Inferior parietal cortex (tissue), 1 donor: ENCODE measurements at regions not wholly inside any gene's neighbourhood (a gene's known extent, or its start where the extent isn't known, plus 50 kb on each side); places are given as distances from the start of the nearest gene placed in this dataset.
"Not testable (repeated sequence)": the region's sequence is repeated elsewhere in the genome, so short reads cannot be mapped to it uniquely, and the experiment has no call there.

Experiments used
- DNase-seq: peaks from one replicate; pipeline ENCODE4 v3.0.0-alpha.2; 2016; ENCODE audit errors: extremely low spot score

DNA sequence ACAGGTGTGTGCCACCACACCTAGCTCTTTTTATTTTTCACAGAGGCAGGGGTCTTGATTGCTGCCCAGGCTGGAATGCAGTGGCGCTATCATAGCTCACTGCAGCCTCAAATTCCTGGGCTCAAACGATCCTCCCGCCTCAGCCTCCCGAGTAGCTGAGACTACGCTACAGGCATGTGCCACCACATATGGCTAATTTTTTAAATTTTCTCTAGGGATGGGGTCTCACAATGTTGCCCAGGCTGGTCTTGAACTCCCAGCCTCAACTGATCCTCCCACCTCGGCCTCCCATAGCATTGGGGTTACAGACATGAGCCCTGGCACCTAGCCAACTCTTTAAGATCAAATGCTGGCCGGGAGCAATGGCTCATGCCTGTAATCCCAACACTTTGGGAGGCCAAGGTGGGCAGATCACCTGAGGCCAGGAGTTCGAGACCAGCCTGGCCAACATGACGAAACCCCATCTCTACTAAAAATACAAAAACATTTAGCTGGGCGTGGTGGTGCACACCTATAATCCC is 50.6 kb upstream of the MYL10 start:
- DNase-seq: not testable (repeated sequence)

DNA sequence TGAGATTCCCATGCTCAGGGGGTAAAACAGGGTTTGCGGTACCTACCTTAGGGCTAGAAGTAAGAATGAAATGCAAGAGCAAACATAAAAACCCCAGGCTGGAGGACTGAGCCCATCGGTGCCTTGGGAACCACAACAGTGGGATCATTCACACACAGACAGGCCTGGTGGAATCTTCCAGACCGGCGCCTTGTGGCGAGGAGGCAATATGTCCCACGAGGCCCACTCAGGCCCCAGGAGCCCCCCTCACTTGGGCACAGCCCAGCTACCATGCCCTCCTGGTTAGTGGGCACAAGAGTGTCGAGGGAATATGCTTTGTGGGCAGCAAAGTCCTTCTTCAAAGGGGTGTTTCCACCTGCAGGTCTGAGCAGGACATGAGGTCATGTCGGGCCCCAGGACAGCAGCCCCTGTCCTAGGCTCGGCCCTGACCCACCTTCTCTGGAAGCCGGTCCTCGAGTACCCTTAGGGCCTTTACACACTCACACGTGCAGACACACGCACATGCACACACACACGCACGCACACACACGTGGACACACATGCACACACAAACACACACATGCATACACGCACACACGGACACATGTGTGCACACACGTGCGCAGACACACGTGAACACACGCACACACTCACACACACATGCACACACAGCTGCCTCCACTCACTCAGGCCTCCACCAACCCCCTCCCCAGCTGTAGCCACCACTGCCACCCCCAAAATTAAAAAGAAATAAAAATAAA is 51.5 kb upstream of the MYL10 start:
- no peak for DNase-seq

DNA sequence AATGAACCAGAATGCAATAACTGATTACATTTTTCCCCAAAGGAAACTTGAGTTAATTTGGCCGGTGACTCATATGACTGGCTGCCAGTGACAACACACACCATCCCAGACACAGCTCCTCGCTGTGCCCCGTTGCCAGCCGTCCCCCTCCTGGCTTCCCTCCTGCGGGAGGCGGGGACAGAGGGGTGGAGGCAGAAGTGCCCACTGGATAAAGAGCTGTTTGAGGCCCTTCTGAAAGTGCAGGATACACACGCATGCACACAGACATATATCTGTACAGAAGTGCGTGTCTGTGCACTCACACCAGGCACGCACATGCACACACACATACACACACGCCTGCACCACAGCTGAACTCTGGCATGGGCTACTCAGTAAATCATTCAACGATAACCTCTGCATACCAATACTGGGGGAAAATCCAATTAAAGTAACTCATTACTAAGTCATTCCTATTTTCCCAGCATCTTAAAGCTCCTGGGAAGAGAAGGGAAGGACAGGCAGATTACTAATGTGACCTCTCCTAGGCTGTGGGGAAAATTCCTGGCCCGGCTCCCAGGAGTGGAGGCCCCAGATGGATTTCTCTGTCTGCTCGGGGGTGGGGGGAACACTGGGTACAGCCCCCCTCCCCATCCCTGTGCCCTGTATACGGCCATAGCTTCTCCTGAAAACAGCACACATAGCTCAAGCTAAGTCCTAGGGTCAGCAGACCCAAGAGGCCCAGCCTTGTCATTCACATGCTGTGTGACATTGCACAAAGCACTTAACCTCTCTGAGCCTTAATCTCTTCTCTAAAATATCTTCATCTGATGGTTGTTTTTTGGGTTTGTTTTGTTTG is 52.3 kb upstream of the MYL10 start:
- DNase-seq: peak; percentile 30

DNA sequence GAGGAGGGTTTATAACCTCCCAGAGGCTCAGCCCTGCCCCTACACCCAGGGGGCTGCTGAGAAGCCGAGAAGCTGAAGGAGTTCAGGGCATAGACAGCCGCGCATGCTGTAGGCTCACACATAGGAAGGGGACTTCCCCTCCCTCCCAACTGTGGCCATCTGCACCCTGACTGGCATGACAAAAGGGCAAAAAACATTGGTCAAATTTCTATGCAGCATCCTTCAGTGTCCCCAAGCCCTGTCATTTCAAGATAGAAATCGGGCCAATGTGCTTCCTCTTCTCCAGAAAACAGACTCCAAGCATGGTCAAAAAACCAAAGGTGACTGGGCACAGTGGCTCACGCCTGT is 55.9 kb upstream of the MYL10 start:
- DNase-seq: no peak

DNA sequence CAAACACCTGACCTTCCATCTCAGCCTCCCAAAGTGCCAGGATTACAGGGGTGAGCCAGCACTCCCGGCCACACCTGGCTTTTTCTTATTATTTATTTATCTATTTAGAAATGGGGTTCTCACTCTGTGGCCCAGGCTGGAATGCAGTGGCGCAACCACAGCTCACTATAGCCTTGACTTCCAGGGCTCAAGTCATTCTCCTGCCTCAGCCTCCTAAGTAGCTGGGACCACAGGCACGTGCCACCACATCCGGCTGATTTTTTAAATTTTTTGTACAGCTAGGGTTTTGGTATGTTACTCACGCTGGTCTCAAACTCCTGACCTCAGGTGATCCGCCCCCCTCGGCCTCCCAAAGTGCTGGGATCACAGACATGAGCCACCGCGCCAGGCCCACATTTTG is 56.9 kb upstream of the MYL10 start:
- no peak for DNase-seq

DNA sequence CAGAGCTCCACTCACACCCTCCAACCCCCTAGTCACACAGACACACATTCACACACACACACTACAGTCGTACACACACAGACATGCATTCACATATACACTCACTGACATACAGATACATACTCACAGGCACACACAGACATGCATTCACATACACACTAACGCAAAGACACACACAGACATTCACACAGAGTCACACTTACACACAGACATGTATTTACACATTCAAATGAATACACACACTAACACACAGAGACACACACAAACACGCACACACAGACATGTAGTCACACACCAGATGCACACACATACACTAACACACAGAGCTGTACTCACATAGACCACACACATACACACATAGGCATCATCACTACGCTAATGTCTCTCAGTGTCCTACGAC is 58.0 kb upstream of the MYL10 start:
- DNase-seq: no peak

DNA sequence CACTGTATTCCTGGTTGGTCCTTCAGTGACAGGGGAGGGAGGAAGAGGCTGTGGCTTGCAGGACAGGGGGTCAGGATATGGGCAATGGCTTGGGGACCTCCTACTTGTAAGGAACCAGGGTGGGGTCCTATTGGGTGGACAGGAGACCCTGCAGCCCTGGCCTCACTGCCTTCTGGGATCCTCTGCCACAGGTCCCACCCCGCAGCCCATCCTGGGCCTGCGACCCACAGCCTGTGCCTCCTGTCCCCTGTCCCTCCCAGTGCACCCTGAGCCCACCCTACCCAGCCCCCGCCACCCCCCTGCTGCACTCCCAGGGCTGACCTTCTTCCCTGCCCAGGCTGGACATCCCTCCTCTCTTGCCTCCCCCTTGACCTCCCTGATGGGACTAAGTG is 58.7 kb upstream of the MYL10 start:
- DNase-seq: no peak

DNA sequence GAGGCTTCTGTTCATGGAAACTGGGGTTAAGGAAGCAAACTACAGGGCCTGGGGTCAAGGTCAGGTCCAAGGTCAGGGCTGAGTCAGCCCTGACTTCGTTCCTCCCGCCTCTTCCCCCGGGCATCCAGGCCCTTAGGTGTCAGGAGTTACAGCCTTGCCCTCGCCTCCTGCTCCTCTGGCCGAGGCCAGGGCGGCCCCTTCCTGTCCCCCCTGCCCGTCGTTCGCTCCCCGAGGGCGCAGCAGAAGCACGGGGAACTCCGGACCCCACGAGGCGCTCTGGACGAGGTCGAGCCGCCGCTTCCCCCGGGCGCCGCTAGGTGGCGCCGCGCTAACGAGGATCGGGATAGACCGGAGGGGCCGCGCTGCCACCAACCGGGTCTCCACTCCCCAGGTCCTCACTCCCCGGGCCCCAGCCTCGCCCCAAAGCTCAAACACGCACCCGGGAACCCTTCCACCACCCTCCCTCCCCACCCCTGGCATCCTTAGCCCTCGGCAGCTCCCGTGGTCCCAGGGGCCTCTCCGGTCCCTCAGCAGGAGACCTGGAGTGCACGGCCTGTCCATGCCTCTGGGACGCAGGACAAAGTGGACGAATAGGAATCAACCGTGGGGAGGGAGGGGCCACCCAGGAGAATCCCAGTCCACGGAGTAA is 59.2 kb upstream of the MYL10 start:
- peak; percentile 73 for DNase-seq

DNA sequence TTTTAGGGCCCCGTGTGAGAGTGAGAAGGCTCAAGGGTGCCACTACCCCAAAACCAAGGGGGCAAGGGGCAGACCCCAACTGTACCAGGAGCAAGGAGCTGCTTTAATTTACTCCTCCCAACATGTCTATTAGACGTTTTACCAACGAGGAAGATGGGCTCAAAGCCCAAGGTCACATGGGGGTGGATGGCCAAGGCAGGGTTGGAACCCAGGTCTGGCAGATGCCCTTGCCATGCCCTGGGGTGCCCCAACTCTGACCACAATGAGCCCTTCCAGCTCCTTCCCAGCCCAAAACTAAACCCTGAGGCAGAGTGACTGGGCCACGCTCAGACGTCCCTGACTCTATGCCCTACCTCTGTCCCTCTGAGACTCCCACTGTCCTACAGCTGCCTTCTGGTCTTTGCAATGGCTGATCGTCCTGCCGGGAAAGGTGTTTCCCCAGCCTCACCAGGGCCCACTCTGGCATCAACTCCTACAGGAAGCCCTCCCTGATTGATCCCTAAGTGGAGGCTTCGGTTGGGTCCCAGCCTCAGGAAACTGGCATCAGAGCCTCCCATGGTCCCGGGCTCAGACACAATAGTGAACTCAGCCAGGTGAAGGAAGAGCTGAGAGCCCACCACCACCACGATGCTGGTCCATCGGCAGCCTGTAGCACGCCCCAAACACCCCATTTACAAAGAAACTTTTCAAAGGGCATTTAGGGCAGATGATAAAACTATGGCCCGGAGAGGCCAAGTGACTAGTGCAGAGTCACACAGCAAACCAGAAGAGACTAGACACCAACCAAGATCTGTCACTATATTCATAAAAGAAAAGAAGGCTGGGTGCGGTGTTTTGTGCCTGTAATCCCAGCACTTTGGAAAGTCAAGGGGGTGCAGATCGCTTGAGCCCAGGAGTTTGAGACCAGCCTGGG is 60.2 kb upstream of the MYL10 start:
- no peak for DNase-seq

DNA sequence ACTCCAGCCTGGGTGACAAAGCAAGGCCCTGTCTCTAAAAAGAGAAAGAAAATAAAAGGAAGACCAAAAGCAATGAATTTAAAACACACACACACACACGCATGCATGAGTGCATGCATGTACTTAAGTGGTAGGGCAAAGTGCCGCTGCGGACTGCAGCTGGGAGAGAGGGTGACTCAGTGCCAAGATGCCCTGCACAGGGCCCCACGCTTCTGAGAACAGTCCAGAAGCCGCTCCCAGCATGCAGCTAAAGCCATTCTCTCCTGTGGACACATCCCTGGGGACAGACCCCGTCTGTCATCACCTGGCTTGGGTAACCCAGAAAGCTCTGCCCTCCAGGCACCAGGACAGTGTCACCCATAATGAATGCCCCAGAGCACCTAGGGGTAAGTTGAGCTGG is 61.0 kb upstream of the MYL10 start:
- DNase-seq: no peak

DNA sequence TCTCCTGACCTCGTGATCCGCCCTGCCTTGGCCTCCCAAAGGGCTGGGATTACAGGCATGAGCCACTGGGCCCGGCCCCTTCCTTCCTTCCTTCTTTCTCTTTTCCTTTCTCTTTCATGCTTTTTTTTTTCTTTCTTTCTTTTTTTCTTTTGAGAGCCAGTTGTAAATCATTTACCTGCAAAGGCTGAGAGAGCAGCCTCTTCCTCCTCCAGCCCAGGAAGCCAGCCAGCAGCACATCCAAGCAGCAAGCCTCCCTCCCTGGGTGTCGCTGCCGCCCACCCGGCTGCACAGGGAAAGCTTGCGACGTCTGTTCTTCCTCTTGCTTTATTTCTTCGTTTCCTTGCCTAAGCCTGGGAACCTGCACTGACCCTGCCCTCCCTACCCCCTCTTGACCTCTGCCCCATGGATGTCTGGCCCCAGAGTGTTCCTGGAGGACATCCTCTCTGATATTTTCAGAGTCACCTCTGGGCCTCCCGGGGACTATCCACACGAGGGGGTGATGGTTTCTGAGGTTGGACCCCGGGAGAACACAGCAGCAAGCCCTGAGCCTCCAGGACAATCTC is 62.8 kb upstream of the MYL10 start:
- DNase-seq: no peak

DNA sequence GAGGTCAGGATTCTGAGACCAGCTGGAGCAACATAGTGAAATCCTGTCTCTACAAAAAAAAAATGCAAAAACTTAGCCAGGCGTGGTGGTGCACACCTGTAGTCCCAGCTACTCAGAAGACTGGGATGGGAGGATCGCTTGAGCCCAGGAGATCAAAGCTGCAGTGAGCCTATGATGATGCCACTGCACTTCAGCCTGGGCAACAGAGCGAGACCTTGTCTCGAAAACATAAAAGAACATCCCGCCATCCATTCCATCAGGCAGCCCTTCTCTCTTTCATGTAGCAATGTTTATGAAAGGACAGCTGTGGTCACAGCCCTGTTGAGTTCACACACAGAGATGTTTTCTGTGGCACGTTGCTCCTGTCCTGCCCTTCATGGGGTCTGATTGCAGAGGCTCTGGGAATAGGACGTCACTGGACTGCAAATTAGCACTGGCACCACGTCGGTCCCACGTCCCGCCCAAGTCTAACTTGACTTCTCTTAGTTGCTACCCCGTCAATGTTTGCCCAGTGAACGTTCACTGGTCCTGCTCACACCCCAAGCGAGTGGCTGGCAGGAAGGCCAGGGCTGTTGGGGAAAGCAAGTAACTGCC is 64.5 kb upstream of the MYL10 start:
- no peak for DNase-seq

DNA sequence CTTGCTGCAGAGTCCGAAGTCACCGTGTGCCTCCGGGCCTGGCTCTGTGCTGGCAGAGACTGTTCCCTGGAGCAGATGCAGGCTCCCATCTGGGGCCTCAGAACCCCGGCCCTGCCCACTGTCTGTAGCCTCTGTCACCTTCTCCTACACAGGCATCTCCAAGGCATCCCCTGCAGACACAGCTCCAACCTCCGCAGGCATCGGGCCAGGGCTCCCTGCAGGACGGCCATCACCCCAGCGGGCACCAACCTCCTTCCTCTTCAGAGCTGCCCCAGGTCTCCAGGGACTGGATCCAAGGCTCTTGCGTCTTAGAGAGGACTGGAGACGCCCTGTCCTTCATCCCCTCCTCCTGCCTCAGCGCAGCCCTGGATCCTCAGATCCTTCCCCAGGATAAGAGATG is 69.9 kb upstream of the MYL10 start:
- DNase-seq: no peak

DNA sequence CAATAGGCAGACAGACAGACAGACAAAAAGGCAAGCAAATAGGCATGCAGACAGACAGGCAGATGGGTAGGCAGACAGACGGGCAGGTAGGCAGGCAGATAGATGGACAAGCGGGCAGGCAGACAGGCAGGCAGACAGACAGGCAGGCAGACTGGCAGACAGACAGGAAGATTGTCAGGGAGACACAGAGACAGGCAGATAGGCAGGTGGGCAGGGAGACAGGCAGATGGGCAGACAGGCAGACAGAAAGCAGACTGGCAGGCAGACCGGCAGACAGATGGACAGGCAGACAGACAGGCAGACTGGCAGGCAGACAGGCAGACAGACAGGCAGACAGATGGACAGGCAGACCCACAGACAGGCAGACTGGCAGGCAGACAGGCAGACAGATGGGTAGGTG is 70.3 kb upstream of the MYL10 start:
- no peak for DNase-seq

DNA sequence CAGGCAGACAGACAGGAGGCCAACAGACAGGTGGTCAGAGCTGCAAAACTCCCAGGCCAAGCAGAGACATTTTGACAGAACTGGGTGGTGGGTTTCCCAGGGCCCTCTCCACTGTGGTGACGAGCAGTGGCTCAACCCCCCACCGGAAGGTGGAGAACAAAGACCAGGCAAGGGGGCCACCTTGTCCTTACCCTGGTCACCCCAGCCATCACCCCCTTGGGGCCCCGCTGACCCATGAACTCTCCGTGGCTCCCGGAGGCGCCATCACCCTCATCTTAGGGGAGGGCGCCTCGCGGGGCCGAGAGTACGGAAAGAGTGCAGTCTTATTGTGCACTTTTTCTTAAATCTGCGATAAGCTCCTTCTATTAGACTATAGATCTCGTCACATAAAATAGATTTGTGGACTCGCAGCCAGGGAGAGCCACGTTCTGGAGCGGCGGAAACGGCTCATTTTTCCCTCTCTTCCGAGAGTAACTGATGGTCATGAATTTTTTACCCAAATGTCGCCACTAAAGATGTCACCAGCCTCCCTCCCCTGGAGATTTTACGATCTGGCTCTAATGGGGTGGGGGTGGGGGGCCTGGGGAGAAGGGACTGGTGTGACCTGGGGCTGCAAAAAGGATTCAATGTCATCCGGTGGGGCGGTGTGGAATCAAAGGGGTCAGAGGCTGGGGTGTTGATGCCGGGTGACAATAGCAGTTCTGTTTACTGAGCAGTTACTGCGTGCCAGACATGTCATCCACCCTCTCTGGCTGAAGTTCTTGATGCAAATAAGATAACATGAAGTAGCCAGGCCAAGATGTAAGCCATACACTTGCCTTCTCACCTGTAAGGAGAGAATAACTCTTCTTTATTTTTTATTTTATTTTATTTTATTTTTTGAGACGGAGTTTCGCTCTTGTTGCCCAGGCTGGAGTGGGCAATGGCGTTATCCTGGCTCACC is 71.1 kb upstream of the MYL10 start:
- no peak for DNase-seq

DNA sequence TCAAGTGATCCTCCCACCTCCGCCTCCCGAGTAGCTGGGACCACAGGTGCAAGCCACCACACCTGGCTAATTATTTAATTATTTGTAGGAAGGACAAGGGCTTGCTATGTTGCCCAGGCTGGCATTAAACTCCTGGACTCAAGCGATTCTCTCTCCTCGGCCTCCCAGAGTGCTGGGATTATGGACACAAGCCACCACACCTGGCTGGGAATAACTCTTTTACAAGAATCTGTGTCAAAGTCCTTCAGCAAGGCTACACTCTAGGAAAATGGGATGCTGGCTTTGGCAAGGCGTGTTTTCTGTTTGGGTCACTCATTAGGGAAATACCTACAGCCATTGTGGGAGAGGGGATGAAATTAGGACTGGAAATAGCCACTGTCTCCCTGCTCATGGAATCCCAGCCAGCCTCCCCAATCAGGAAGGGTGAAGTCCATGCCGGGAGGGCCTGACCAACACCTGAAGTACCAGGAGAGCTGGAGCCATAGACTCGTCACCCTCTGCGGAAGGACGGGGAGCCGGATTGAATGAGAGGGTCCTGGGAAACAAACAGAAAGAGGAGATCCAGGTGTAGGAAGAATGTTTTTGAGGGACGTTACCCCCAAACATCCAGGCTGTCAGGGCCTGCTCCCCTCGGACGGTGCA is 72.2 kb upstream of the MYL10 start:
- no peak for DNase-seq

DNA sequence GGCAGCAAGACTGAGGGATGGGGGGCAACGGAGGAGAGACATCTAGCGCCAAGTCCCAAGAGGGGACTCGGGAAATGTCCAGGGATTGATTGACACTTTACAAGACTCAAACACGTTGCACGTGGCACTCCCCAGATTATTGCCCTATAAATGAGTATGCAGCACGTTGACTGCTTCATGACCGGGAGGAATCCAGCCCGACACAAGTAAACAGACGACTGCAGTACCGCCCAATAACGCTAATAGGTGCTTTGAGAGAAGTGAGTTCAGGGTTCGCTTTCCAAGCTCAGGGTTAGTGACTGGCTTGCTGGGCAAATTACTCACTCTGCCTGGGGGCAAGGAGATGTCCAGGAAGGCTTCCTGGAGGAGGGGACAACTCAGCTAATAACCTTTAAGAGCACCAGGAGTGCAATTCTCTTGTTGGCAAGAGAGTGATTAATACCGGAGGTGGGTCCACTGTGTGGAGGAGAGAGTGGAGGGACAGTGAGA is 73.3 kb upstream of the MYL10 start:
- no peak for DNase-seq

DNA sequence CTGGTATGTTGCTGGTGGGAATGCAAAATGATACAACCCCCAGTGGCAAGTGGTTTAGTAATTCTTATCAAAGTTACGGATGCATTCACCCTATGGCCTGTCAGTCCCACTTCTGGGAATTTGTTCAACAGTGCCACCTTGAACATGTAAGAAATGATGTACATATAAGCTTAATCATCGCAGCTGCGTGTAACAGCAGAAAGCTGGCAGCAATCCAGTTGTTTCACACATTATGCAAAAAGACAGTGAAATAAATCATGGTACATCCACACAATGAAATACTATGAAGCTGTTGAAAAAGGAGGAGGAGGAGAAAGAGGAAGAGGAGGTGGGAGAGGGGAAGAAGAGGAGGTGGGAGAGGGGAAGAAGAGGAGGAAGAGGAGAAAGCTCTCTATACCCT is 76.2 kb upstream of the MYL10 start:
- DNase-seq: no peak

DNA sequence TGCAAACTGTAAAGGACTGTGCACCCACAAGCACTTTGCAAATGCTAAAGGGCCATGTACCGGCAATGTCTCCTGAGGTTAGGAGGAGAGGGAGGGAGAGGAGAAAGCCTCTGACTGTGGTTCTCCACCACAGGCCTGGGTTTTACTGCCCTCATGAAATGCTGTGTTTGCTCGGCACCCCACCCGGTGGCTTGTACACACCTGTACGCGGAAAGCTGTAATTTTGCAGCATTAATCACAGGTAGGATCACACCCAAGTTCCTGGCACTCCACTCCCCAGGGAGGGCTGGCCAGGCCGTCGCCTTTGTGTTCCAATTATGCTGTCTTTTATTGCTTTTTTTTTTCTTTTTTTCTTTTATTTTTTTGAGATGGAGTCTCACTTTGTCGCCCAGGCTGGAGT is 78.5 kb upstream of the MYL10 start:
- DNase-seq: no peak
